Ovary (tissue), 7 donors: ENCODE measurements at regions not wholly inside any gene's neighbourhood (a gene's known extent, or its start where the extent isn't known, plus 50 kb on each side); places are given as distances from the start of the nearest gene placed in this dataset.

Source experiments
- DNase-seq, 5 donors: peaks; one replicate each; pipeline ENCODE4 v3.0.0-alpha.2; 2019 to 2020
- H3K27ac ChIP-seq, 2 donors: fragments of 200-600 bp; one replicate each; pipeline versions ENCODE4 v1.5.1 to v1.8.0; 2019 to 2022
- H3K27me3 ChIP-seq: fragments of 200-600 bp; one replicate; pipeline ENCODE4 v1.8.0; 2022
- H3K36me3 ChIP-seq: fragments of 200-600 bp; sonication (generic); one replicate; pipeline ENCODE4 v1.5.1; 2019
- H3K4me1 ChIP-seq: one replicate; pipeline ENCODE4 v1.8.1; 2013; ENCODE audit warnings: mild to moderate bottlenecking, moderate library complexity; ENCODE audit not compliant: insufficient read depth
- H3K4me3 ChIP-seq: fragments of 200-600 bp; sonication (generic); one replicate; pipeline ENCODE4 v1.5.1; 2017
- H3K9me3 ChIP-seq, 2 donors: fragments of 200-600 bp in 1 of 2; sonication (generic) in 1 of 2; one replicate each; pipeline versions ENCODE4 v1.5.1 to v1.8.1; 2013 to 2019; ENCODE audit warnings: mild to moderate bottlenecking in 1 of 2, moderate library complexity in 1 of 2
- EP300 ChIP-seq: sonication (generic); formaldehyde crosslinking; IDR thresholded peaks from one replicate; pipeline ENCODE4 v1.6.1; 2017; ENCODE audit warnings: antibody characterized with exemption
- POLR2A ChIP-seq: fragments of 450-650 bp; IDR thresholded peaks from one replicate; pipeline ENCODE4 v1.6.1; 2017; ENCODE audit warnings: antibody characterized with exemption, mild to moderate bottlenecking, moderate library complexity
- WGBS, 3 donors: extraction: QIAGEN DNeasy Blood & Tissue Kit in 1 of 3; methylation state at CpG; one replicate each; pipeline versions ENCODE4 v1.1.5 to v1.1.7; 2013 to 2017; 5-methylcytosine and 5-hydroxymethylcytosine counted together
- intact Hi-C, 4 donors: fragments of 100-400 bp; cut with DNase I; formaldehyde crosslinking; loops; one replicate each; pipeline versions ENCODE4 v1.11.0 to v1.15.1; 2022 to 2023
- TF ChIP-seq, protein P1 (sequence below), 3 donors: fragments of 450-650 bp in 2 of 3; fragments of 200-600 bp in 1 of 3; IDR thresholded peaks; one replicate each; pipeline versions ENCODE4 v1.5.1 to v1.8.0; 2016 to 2022; ENCODE audit warnings: antibody characterized with exemption in 3 of 3, mild to moderate bottlenecking in 1 of 3
- donor health status: DM: no; HTN: no; CAD: no; lungs with moderate emphysema.
- donor health status: DM: no; HTN: no; CAD: no.
- donor health status: Bipolar disorder and iron deficiency.
- donor health status: DM: no; HTN: no; CAD: no.
- donor health status: DM: yes; HTN: yes; CAD: no.

GRCh38 chr6:137788248-137788647 is 78.8 kb upstream of the TNFAIP3 start:
- Histone ChIP-seq H3K27me3 (no peaks in the 10 kb centered on the region), H3K27ac (no peak overlapping the region), H3K36me3 (no peaks in the 10 kb centered on the region), H3K4me3 (no peak overlapping the region), H3K4me1 (peaks cover 5% of the 10 kb centered on the region), H3K9me3 (no peaks in the 10 kb centered on the region)
- no peak for DNase-seq
- intact Hi-C loops, result no loop called here
- TF ChIP-seq POLR2A (no peak), EP300 (no peak)
- TF ChIP-seq, protein P1, sequence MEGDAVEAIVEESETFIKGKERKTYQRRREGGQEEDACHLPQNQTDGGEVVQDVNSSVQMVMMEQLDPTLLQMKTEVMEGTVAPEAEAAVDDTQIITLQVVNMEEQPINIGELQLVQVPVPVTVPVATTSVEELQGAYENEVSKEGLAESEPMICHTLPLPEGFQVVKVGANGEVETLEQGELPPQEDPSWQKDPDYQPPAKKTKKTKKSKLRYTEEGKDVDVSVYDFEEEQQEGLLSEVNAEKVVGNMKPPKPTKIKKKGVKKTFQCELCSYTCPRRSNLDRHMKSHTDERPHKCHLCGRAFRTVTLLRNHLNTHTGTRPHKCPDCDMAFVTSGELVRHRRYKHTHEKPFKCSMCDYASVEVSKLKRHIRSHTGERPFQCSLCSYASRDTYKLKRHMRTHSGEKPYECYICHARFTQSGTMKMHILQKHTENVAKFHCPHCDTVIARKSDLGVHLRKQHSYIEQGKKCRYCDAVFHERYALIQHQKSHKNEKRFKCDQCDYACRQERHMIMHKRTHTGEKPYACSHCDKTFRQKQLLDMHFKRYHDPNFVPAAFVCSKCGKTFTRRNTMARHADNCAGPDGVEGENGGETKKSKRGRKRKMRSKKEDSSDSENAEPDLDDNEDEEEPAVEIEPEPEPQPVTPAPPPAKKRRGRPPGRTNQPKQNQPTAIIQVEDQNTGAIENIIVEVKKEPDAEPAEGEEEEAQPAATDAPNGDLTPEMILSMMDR (IDR thresholded peaks at IDR 0.05), result no peak
- 93 to 95% (median 94%) methylated on average over 1 of the region's 1 CpG for WGBS, 3 donors

DNA sequence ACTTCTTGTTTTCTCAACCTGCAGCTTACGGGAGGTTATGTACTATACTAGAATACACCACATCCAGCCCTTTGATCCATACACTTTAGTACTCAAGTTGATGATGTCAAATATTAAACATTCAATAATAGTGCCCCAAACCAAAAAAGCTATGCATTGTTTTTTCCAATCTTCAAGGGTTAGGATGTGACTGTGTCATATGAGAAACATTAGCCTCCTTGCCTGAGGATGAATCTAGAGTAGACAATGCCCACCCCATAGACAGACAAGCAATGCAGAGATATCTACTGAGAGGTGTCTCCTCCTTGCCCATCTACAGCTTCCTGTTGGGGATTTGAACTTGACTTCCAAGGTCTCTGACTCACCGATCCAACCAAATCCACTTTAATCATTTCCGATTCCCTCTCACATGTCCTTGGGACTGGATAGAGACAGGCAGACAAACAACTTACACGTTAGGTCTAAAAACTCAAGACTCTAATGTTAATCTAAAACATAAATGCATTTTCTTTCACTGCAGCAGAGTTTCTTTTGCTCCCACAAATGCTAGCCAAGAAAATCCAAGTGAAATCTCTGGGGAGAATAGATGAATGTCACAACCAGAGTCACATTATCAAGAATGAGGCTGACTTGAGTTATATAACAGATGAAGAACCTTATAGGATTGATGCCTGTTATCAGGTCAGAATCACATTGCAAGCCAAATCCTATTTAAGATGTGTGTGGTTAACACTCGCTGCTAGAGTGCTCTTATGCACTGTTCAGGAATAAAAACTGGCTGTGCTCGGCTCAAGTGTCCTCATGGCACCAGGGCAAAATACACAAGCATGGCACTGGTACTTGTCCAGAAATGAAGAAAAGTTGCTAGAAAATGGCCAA is 75.5 kb upstream of the TNFAIP3 start:
- Histone ChIP-seq H3K9me3 (no peaks in the 10 kb centered on the region), H3K27ac (no peak overlapping the region), H3K4me3 (no peak overlapping the region), H3K4me1 (peaks cover 5% of the 10 kb centered on the region), H3K36me3 (no peaks in the 10 kb centered on the region), H3K27me3 (no peaks in the 10 kb centered on the region)
- DNase-seq, result no peak
- 55 to 70% (median 59%) methylated on average over 6 of the region's 6 CpGs for WGBS, 3 donors
- TF ChIP-seq POLR2A (no peak), EP300 (no peak)
- TF ChIP-seq, protein P1 (IDR thresholded peaks at IDR 0.05), result no peak
- intact Hi-C loops, result loop anchor here in 1 of 4 donors (10.0 kb wide), 1 partner anchor 67 kb away; no protein-coding TSS in a partner anchor

DNA sequence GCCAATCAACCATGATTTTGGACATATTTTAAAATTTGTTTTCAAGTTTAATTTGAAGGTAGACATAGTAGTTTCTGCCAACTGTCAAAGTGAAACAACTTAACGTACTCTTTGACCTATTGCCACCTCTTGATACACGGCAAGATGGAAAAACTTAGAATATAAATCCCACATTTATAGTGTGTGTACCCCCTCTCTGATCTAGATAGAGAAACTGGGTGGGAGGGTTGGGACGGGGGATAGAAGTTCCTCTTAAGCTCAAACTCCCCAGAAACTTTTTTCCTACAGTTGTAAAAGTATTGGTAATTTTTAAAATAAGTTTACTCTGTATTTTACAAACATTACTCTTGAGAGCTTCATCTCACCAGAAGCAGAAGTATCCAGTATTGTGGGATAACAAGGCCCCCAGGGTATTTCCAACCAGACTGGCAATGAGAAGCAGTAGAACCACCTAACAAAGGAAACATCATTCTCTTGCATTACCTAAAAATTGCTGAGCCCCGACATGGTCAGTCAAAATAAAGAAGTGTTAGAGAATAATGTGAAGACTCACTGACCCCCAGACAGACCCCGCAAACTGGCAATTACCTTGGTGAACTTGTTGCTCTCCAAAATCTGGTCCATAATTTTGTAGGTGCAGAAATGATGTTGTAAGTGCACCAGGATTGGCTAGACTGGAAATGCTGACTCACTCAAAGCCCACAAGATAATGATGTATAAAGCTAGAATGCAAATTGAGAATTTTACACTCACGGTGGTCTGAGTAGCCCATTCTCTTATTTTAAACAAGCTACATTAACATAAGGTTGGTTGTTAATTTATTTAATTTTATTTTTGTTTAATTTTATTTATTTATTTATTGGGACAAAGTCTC is 74.7 kb upstream of the TNFAIP3 start:
- intact Hi-C loops, result loop anchor here in 1 of 4 donors (10.0 kb wide), 1 partner anchor 68 kb away; no protein-coding TSS in a partner anchor
- WGBS, 3 donors, result 86 to 90% (median 90%) methylated on average over 6 of the region's 6 CpGs

More for the DNA sequence above, 74.7 kb upstream of the TNFAIP3 start:
- Histone ChIP-seq H3K27me3 (no peaks in the 10 kb centered on the region), H3K4me3 (no peak overlapping the region), H3K9me3 (no peaks in the 10 kb centered on the region), H3K36me3 (no peaks in the 10 kb centered on the region), H3K27ac (no peak overlapping the region), H3K4me1 (peaks cover 5% of the 10 kb centered on the region)
- no peak for TF ChIP-seq POLR2A
- TF ChIP-seq, protein P1 (IDR thresholded peaks at IDR 0.05), result no peak
- TF ChIP-seq EP300, result no peak
- no peak for DNase-seq
